KG1 (cell line): ENCODE measurements at regions not wholly inside any gene's neighbourhood (a gene's known extent, or its start where the extent isn't known, plus 50 kb on each side); places are given as distances from the start of the nearest gene placed in this dataset.

Source experiments
- DNase-seq: peaks from one replicate; lab custom pipeline; 2025; lab: John Stamatoyannopoulos, UW

GRCh38 chr6:163836876-163837690 lies 422.6 kb downstream of the QKI start:
- no peak for DNase-seq

GRCh38 chr6:163835439-163836171 lies 421.1 kb downstream of the QKI start:
- no peak for DNase-seq

- DNase-seq = no peak
Measured at GRCh38 chr6:163834226-163834970, 419.9 kb downstream of the QKI start.

GRCh38 chr6:163831736-163832135 lies 417.2 kb downstream of the QKI start:
- DNase-seq = no peak

- DNase-seq = no peak
Measured at GRCh38 chr6:163830641-163831040, 416.1 kb downstream of the QKI start.

GRCh38 chr6:163828038-163828795 lies 413.7 kb downstream of the QKI start:
- DNase-seq = no peak

- no peak for DNase-seq
Measured at GRCh38 chr6:163827143-163827542, 412.6 kb downstream of the QKI start.

- no peak for DNase-seq
Measured at GRCh38 chr6:163826629-163827028, 412.1 kb downstream of the QKI start.

- no peak for DNase-seq
Measured at GRCh38 chr6:163825033-163825432, 410.5 kb downstream of the QKI start.

- DNase-seq = no peak
Measured at GRCh38 chr6:163823577-163823976, 409.1 kb downstream of the QKI start.

GRCh38 chr6:163820745-163821458 lies 406.4 kb downstream of the QKI start:
- no peak for DNase-seq

- DNase-seq = no peak
Measured at GRCh38 chr6:163820171-163820570, 405.7 kb downstream of the QKI start.

GRCh38 chr6:163818719-163819118 lies 404.2 kb downstream of the QKI start:
- no peak for DNase-seq

- DNase-seq = no peak
Measured at GRCh38 chr6:163816441-163816840, 401.9 kb downstream of the QKI start.

- DNase-seq = no peak
Measured at GRCh38 chr6:163815796-163816195, 401.3 kb downstream of the QKI start.

GRCh38 chr6:163814494-163815364 lies 400.2 kb downstream of the QKI start:
- DNase-seq = no peak

GRCh38 chr6:163813979-163814493 lies 399.5 kb downstream of the QKI start:
- DNase-seq = no peak

GRCh38 chr6:163811317-163811716 lies 396.8 kb downstream of the QKI start:
- DNase-seq = no peak

GRCh38 chr6:163809364-163809763 lies 394.8 kb downstream of the QKI start:
- DNase-seq = no peak

GRCh38 chr6:163808871-163809270 lies 394.4 kb downstream of the QKI start:
- no peak for DNase-seq
